Medulla oblongata (tissue), 1 donor: ENCODE measurements at regions not wholly inside any gene's neighbourhood (a gene's known extent, or its start where the extent isn't known, plus 50 kb on each side); places are given as distances from the start of the nearest gene placed in this dataset.

Experiments used
- DNase-seq: peaks from one replicate; pipeline ENCODE4 v3.0.0-alpha.2; 2015; ENCODE audit errors: extremely low spot score

GRCh38 chr18:51933903-51934302 lies 406.1 kb upstream of the DCC start:
- no peak for DNase-seq

- no peak for DNase-seq
These were observed 403.9 kb upstream of the DCC start for GRCh38 chr18:51936115-51936514.

- DNase-seq = no peak
These were observed 398.0 kb upstream of the DCC start for GRCh38 chr18:51941999-51942398.

GRCh38 chr18:51943281-51943680 lies 396.7 kb upstream of the DCC start:
- DNase-seq = no peak

- DNase-seq = no peak
These were observed 393.1 kb upstream of the DCC start for GRCh38 chr18:51946946-51947345.

GRCh38 chr18:51952844-51953243 lies 387.2 kb upstream of the DCC start:
- DNase-seq = no peak

GRCh38 chr18:51953521-51953920 lies 386.5 kb upstream of the DCC start:
- DNase-seq = no peak

GRCh38 chr18:51955136-51955535 lies 384.9 kb upstream of the DCC start:
- DNase-seq = no peak

GRCh38 chr18:51957001-51957400 lies 383.0 kb upstream of the DCC start:
- no peak for DNase-seq

GRCh38 chr18:51980101-51980500 lies 359.9 kb upstream of the DCC start:
- DNase-seq = no peak

GRCh38 chr18:51988277-51988676 lies 351.7 kb upstream of the DCC start:
- no peak for DNase-seq

- no peak for DNase-seq
These were observed 342.9 kb upstream of the DCC start for GRCh38 chr18:51997129-51997528.

GRCh38 chr18:51998066-51998465 lies 341.9 kb upstream of the DCC start:
- no peak for DNase-seq

- no peak for DNase-seq
These were observed 341.3 kb upstream of the DCC start for GRCh38 chr18:51998711-51999110.

- no peak for DNase-seq
These were observed 340.6 kb upstream of the DCC start for GRCh38 chr18:51999351-51999750.

GRCh38 chr18:52000435-52000834 lies 339.6 kb upstream of the DCC start:
- no peak for DNase-seq

GRCh38 chr18:52001106-52001505 lies 338.9 kb upstream of the DCC start:
- no peak for DNase-seq

GRCh38 chr18:52002600-52002999 lies 337.4 kb upstream of the DCC start:
- DNase-seq = no peak

GRCh38 chr18:52007105-52007504 lies 332.9 kb upstream of the DCC start:
- no peak for DNase-seq

GRCh38 chr18:52008330-52008729 lies 331.7 kb upstream of the DCC start:
- no peak for DNase-seq

- no peak for DNase-seq
These were observed 331.3 kb upstream of the DCC start for GRCh38 chr18:52008736-52009135.

- DNase-seq = no peak
These were observed 330.0 kb upstream of the DCC start for GRCh38 chr18:52009958-52010357.

GRCh38 chr18:52045946-52046675 lies 293.9 kb upstream of the DCC start:
- no peak for DNase-seq

GRCh38 chr18:52046842-52047241 lies 293.2 kb upstream of the DCC start:
- DNase-seq = no peak
